NCI-H1417 treated with DMSO at 0.1 percent for 48 hours (cell line): ENCODE measurements at regions not wholly inside any gene's neighbourhood (a gene's known extent, or its start where the extent isn't known, plus 50 kb on each side); places are given as distances from the start of the nearest gene placed in this dataset.

ENCODE experiments used
- DNase-seq: peaks from one replicate; lab custom pipeline; 2025; lab: John Stamatoyannopoulos, UW

DNA sequence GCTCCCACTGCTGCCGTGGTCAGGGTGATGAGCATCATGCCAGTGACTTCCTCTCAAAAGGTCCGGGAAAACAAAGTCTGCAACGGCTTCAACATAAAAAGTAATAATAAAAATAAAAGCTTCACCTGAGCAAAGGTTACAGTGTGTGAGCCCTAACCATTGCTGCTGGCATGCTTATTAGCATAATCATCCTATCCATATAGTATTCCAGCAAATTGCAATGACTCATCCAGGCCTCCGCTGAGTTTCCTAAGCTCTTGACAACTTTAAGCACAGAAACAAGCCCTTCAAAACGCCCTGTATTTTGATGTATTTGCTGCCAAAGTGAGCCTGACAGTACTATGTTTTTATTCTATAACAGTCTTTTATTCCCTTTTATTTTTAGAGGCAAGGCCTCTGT, 100.5 kb downstream of the AASDH start:
- DNase-seq: no peak

DNA sequence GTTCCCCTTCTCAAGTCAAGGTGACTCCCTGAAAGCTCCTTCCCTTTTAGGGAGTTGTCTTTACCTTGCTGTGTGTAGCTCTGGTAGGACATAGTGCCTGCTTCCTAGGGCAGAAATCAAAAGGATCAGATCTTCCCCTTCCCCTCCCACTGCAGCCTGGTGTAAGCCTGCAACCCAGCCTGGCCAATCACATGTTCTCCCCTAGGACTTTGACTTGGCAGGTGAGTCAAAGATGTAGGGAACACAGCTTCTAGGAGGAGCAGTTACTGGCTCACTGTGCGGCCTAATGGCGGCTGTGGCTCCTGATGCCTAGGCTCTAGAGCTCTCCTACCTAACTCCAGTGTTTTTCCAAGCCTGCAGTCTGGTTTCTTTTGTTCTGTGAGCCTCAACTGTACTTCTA, 103.9 kb downstream of the AASDH start:
- DNase-seq: no peak

DNA sequence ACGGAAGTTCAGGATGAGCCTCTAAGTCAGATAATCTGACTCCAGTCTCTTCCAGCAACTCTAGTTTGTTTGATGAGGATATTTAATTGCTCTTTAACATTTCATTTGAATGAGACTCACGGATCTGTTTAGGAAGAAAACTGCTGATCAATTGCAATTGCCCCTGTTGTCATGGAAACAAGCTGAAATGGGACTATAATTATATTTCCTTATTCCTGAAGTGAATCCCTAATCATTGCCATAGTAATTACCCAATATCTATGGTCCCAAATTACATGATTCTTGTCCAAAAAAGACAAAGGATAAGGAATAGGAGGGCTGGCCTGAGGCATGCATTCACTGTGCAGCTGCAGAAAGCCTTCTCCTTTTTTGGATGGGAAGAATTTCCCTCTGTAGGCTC, 105.3 kb downstream of the AASDH start:
- DNase-seq: no peak

DNA sequence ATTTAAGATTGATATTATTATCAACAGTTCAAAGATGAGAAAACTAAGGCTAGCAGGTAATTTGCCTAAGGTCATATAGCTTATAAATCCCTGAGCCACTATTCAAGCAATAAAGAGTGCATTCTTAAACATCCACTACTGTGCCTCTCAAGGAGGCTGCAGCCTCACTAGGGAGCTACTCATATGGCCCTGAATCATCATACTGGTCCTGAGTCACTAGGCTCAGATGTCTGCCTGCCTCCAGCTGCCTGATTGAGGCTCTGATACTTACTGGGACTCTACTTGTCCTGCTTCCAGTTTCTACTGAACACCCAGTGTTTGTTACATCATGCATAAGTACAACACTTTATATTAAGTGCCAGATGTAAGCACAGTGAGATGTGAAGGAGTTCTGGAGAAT, 110.7 kb downstream of the AASDH start:
- no peak for DNase-seq

DNA sequence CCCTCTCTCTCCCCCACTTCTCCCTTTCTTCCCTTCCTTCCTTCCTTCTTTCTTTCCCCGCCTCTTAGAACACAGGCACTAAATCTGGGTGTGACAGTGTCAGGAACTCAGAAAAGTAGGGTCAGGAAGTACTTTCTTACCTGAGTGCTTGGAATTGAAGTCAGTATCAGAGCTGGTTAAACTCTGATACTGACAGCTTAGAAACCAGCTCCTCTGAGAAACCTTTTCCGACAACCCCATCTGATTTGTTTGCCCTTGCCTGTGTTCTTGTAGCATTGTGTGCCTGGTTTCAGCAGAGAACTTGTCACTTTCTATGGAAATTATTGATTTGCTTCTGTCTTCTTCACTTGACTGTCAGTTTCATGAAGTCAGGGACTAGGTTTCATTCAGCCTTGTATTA, 113.9 kb downstream of the AASDH start:
- DNase-seq: no peak

DNA sequence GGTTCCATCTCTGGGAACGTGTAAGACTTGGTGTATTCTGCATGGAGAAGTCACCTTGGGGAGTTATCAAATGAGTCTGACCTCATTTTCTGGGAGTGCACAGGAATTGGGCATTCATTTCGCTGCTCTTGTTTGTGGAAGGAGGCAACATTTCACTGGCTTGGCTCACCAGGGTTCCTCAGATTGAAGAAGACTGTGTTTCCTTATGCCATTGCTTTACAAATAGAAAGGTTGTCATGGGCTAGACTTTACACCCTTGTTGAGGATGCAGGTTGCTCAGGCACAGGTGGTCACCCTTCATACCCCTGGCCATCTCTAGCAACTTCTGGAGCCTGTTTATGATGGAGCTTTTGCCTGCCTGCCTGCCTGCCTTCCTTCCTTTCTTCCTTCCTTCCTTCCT, 114.4 kb downstream of the AASDH start:
- no peak for DNase-seq

DNA sequence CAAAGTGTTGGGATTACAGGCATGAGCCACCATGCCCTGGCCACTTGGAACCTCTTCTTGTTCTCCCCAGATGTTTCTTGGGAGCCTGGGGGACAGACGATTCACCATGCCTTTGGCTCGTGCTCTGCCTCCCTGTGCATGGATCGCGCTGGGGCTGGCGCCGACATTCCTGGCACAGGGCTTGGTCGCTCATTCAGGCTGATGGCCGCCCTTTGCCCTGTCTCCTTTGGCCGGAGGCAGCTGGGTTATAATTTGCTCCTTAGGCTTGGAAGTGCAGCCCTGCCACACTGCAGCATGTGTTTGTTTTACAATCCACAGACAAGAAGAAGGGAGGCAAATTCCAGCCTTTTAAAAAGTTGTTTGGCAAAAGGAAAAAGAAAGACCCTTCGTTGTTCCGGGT, 115.3 kb downstream of the AASDH start:
- DNase-seq: no peak

DNA sequence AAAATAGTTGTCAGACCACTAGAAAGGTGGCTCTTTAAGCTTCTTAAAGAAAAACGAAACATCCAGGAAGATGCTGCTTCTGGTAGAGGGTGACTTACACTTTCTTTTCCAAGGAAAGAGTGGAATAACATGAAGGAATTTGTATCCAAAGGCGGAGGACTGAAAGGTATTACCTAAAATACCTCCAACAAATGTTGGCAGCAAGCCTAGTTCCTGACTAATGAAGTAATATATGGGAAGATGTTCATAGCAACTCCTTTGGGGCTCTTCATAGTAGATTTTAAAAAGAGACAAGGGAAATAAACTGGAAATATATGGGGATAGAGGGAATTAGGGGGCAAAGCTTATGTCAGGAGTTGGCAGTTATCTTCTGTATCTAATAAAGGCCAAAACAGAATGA, 116.2 kb downstream of the AASDH start:
- DNase-seq: no peak

DNA sequence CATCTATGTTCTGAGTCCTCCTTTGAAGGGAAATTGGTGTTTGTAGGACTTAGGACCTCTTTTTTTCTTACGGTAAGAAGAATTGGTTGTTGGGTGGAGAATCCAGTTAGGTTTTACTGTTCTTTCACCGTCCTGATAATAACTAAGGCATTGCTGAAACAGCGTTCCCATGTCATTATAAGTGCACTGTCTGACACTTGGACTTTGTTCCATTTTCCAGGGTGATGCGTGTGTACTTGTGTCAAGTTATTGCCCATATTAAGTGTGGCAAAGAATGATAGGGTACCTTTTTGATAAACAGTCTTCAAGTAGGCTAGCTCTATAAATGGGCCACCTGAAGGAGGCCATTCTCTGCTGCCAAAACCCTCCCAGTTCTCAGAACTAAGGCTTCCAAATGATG, 119.7 kb downstream of the AASDH start:
- no peak for DNase-seq

DNA sequence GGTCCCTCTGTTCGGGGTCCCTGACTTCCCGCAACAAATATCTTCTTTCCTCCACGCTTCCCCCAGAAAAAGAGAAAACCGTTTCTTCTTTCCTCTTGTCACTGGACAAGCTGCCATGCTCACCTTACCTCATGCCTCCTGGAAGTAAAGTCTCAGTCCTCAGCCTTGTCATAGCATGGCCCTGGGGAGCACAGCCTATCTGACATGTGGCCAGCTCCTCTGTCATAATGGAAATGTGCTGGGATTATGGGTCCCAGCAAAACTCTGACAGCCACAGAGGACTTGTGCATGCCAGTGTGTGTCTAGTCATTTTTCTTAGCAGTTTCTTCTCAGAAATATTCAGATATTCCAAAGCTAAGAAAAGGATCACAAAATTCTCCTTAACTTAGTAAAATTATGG, 122.4 kb downstream of the AASDH start:
- no peak for DNase-seq

DNA sequence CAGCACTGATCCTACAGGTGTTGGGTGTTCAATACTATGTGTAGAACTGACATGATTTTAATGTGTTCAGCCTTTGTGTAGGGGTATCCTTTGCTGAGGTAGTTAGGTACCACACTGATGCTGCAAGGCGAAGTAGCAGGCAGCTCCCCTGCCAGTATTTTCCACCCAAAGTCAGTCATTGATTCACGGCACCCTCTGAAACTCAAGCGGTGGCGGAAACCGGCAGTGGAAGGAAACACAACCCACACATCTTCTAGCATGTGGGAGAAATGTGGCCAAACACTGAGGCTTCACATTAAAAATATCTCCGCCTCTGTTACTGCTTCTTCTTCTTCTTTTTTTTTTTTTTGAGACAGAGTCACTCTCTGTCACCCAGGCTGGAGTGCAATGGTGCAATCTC, 126.3 kb downstream of the AASDH start:
- no peak for DNase-seq

DNA sequence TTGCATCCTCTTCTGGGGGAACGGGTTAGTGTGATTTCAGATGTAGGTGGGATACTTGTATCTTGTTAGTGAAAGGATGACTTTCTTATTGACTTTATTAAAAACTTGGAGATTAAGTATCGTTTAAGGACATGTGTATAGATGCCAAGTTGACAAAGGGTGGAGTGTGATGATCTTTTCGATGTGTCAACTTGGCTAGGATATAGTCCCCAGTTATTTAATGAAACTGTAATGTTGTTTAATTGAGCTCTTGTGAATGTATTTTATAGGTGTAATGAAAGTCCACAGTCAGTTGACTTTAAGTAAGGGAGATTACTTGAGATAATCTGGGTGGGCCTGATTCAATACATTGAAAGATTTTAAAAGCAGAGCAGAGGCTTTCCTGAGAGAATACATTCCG, 127.0 kb downstream of the AASDH start:
- no peak for DNase-seq

DNA sequence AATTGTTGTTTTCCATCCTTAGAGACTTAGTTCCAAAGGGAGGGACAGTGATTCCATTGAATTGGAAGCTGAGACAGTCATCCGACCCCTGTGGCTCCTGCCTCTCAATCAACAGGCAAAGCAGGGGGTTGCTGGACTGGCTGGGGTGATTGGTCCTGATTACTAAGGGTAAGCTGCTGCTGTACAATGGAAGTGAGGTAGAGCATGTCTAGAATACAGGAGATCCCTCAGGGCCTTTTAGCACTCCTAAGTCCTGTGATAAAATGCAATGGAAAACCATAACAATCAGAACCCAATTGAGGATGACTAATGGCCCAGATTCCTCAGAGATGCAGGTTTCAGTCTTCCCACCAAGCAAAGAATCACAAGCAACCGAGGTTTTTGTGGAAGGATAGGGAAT, 127.6 kb downstream of the AASDH start:
- DNase-seq: no peak

DNA sequence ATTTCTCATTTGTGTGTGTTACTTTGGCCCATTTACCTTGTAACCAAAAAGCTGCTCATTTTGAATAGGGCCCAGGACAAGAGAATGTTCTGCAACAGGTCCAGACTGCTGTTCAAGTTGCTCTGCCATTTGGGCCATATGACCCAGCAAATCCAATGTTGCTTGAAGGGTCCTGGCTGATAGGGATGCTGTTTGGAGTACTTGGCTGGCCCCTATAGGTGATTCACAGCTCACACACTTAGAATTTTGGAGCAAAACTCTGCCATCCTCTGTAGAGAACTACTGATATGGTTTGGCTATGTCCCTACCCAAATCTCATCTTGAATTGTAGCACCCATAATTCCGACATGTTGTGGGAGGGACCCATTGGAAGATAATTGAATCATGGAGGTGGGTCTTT, 131.5 kb downstream of the AASDH start:
- DNase-seq: no peak

DNA sequence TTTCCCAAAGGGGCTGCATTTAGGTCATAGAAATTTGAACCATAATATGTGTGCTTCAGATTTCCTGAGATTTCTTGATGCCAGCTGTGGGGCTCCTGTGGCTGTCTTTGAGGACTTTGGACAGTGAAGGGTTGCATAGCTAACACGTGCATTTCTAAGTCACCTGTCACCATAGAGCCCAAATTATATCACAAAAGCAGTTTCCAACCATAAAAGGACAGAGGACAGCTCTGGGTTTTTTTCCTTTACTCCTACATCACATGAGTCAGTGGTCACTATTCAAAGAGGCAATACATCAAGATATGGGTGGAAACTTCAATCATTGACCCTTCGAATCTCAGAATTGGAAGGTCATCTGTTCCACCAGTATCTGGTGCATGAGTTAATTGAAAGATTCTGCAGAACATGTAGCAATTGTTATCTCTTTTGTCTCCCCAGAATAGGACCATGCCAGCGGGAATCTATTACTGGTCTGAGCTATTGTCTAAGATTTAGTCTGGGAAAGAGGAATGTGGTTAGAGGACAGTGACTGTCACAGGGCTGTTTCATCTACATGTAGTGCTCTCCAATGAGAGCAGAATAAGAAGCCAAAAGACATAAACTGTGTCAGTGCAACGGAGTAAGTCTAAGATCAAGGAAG, 133.5 kb downstream of the AASDH start:
- no peak for DNase-seq

DNA sequence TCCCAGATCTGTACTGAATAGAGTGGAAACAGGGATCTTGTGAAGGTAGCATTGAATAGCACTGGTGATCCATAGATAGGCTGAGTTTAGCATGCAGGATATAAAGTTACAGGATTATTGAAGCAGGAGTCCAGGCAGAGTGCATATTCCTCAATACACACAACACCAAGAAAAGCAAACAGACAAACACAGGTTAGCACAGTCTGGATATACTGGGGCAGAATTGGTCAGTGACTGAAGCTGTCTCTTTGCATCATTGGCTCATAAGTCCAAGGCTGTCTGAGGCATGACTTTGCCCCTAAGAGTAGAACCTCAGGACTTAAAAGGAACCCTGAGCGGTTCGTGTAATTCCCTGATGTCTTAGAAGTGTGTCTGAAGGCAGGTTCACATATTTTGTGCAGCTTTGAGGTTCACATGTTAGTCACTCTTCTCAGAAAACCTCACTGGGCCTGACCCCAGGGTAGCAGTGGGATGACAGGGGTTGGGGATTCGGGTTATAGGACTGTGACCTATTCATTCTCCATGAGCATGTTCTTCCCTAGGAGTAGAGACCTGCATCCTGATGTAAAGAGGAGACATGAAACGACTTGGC, 134.6 kb downstream of the AASDH start:
- no peak for DNase-seq

DNA sequence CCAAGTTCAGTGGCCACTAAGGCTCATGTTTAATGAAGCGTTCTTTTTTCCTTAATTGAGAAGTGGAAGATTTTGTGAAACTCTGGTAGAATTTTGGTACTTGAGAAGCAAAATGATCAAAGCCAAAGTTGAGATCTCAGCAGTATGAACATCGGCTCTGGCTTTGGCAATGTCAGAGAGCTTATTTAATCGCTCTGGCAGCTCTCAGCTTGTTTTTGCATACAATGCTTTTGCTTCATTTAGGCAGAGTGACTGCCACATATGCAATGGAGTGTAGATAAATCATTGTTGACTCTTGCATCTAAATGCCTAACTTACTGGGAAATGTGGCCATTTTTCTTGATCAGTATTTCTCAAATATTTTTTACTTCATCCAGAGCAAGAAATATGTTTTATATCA, 135.7 kb downstream of the AASDH start:
- DNase-seq: no peak

DNA sequence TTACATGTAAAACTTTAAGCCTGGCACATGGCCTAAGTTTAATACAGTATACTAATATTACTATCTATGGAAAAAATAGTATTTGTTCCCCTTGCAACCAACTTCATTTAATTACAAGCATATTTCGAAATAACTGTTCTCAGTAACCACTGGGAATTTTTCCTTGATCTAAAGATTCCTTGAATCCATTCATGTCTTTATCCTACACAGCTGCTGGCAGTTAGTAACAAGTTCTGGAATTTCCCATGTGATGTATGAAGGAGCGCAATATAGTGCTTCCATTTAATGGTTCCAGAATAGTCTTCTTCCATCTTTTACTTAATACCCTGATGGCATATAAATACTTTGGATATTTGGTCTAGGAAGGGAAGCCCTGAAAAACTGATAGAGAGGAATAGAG, 136.5 kb downstream of the AASDH start:
- no peak for DNase-seq

DNA sequence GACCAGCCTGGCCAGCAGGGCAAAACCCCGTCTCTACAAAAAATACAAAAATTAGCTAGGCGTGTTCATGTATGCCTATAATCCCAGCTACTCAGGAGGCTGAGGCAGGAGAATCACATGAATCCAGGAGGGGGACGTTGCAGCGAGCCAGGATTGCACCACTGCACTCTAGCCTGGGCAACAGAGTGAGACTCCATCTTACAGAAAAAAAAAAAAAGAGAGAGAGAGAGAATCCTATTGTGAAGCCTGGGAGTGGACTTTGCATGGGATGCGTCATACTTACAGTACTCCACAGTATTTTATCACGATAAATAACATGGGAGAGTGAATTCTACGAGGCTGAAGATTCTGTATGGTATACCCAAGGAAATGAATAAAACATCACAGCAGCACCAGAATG, 139.6 kb downstream of the AASDH start:
- DNase-seq: no peak

DNA sequence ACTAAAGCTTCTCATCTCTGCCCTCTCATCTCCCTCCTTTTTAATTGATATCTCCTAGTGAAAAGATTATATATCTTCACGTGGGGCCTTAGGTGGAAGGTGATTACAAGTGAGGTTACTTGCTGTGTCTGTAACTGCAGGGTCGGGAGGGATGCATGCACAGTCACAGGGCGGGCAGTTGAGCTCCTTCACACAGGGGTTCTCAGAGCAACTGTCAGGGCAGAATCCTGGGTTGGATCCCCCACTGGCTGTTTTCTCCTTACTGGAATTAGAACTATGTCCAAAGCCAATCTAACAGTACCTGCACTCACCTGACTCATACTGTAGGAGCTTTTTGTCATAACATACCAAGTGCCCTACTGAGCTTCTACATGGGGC, 141.1 kb downstream of the AASDH start:
- DNase-seq: no peak

DNA sequence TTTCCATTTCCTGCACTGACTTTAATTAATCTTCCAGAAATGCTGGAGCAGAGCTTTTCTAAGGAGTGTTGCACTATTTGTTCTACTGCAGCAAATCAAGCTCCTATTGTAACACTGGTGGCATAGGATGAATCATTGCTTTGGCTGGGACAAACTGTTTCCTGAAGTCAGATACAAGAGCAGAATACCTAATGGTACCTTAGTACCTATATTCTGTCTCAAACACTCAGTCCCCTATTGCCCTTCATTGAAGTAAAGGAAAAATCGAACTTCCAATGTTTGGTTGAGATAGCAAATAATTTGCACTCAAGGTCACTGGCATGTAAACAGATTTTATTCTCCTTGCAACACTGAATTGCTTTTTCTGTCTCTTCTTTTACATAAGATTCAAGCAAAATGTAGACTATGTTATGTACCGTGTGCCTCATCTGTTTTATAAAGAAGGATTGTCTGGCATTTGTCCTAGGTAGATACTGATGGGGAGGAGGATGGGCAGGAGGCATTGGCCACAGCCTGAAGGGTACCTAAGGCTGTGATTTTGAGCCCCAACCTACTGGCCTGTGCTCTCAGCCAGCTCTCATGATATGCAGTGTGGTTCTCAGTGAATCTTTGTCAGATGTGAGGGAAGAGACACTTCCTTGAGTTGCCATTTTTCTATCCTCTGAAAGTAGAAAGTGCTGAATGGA, 141.6 kb downstream of the AASDH start:
- DNase-seq: no peak

DNA sequence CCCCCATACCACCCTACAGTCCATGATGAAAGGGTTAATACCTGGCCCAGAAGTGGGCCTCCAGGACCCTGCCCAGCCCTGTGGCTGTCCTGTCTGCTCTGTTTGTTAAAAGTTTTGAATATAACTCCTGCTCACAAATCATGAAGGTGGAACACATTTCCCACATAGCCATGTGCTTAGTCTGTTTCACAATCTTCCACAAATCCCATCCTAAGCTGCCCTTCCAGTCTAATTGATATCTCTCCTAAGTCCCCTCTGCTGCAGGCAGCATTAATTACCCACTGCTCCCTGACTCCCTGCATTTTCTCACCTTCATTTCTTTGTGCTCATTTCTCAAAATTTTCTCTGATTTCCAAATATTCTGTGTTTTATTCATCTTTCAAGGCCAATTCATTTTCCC, 142.6 kb downstream of the AASDH start:
- no peak for DNase-seq

DNA sequence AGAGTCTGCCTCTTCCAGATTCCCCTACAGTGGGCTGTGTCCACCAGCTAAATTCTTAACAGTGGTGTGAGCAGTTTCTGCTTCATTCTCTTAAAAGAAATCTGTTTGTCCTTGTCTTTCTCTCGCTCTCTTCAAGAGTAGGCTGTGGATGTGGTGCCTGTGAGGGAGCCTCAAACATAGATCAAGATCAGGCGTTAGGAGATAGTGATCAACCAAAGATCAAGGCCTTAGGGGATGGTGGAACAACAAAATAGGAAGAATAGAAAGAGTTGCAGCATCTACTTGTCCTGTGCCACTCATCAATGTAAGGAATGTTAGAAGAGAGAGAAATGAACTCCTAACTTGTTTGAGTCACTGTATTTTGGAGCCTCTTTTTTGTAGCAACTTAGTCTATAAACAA, 144.2 kb downstream of the AASDH start:
- no peak for DNase-seq

DNA sequence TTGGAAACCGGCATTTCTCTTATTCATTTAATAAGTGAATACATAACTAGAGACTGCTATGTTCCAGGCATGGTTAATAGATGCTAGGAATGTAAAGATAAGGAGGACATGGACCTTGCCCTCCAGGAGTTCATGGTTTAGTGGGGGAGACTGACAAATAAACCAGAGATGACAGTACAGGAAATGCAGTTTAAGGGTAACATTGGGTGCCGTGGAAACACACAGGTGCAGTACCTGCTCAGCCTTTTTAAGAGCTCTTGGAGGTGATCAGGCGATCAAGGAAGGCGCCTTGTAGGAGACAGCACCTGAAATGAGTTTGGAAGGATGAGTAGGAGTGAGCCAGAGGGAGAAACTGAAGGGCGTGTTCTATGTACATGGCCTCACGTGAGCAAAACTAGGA, 145.8 kb downstream of the AASDH start:
- DNase-seq: no peak
